ENCODE measurements at regions not wholly inside any gene's neighbourhood (a gene's known extent, or its start where the extent isn't known, plus 50 kb on each side); places are given as distances from the start of the nearest gene placed in this dataset.

DNA sequence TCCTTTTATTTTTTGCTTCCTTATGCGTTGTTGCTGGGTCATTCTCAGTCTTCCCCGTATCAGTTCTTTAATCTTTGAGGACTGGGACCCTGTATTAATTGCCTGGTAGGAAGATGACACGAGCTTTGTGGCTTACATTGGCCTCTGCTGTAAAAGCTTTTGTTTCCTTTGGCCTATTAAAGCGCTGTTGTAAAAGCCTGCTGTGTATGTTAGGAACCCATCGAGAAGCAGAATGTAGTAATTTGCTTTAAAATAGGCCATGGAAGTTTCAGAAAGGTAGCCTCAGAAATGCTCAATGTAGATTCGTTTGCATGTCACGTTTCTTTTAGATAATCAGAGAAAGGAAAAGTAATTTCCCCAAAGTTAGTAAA is 257.5 kb upstream of the STARD13 start:
- TF ChIP-seq, protein P1, sequence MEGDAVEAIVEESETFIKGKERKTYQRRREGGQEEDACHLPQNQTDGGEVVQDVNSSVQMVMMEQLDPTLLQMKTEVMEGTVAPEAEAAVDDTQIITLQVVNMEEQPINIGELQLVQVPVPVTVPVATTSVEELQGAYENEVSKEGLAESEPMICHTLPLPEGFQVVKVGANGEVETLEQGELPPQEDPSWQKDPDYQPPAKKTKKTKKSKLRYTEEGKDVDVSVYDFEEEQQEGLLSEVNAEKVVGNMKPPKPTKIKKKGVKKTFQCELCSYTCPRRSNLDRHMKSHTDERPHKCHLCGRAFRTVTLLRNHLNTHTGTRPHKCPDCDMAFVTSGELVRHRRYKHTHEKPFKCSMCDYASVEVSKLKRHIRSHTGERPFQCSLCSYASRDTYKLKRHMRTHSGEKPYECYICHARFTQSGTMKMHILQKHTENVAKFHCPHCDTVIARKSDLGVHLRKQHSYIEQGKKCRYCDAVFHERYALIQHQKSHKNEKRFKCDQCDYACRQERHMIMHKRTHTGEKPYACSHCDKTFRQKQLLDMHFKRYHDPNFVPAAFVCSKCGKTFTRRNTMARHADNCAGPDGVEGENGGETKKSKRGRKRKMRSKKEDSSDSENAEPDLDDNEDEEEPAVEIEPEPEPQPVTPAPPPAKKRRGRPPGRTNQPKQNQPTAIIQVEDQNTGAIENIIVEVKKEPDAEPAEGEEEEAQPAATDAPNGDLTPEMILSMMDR (IDR thresholded peaks at IDR 0.05): no peak
- intact Hi-C loops (cut with DNase I): no loop called here
- H3K27me3 ChIP-seq (ENCODE audit: low read depth): no peaks in the 10 kb centered on the region
- H3K4me3 ChIP-seq: peak overlapping the region; percentile 53
- no peak for DNase-seq
- H3K9me3 ChIP-seq: no peaks in the 10 kb centered on the region
- peaks cover 40% of the 10 kb centered on the region for H3K4me1 ChIP-seq
- no peaks in the 10 kb centered on the region for H3K36me3 ChIP-seq
- peak overlapping the region; percentile 97 for H3K27ac ChIP-seq
- ATAC-seq: peak in 1 of 2 donors; percentile 3

DNA sequence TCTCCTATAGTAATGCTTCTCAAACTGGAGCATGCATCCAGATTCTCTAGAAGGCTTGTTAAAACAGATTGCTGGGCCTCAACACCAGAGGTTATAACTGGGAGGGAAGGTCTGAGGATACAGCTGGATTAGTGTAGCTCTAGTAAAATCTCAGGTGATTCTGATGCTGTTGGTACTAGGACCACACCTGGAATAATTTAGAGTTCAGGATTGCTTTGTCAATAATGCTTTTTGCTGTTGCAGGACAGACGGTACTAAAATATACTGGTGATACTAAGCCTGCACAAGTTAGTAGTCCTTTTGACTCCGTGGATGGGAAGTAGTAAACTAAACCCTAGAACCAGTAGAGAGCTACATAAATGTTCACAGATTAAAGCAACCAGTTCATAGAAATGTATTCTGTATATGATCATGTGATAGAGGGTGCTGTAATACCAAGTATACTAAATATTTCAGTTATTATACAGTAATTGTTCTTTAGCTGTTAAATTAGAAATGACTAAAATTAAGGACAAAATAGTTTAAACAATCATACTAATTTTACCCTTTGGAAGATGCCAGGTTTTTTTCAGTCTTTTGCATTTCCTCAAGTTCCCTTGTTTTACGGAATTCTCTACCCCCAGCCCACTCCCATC is 258.2 kb upstream of the STARD13 start:
- H3K9me3 ChIP-seq: no peaks in the 10 kb centered on the region
- H3K36me3 ChIP-seq: no peaks in the 10 kb centered on the region
- intact Hi-C loops (cut with DNase I): no loop called here
- peaks cover 40% of the 10 kb centered on the region for H3K4me1 ChIP-seq
- H3K4me3 ChIP-seq: peak overlapping the region; percentile 53
- TF ChIP-seq, protein P1 (IDR thresholded peaks at IDR 0.05): no peak
- DNase-seq (no peak), ATAC-seq (no peak)
- H3K27me3 ChIP-seq (ENCODE audit: low read depth): no peaks in the 10 kb centered on the region
- H3K27ac ChIP-seq: peak overlapping the region; percentile 97

DNA sequence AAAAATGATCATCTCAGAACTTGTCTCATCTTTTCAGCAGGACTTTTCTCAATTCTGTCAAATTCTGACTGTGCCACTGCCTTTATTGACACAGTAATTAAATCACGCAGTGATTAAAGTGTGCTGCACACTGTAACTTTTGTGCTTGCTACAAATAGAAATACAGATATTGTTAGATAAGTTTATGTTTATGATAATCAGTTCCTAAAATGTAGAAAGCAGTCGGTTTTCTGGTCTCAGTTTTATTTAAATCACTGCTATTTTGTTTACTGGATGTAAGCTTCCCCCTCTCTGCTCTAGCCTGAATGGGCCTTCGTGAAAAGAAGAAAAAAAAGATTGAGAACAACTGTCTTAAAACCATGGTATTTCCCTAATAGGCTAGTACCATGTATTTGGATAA is 258.8 kb upstream of the STARD13 start:
- intact Hi-C loops (cut with DNase I): no loop called here
- Histone ChIP-seq H3K27ac (peak overlapping the region; percentile 97), H3K4me3 (no peak overlapping the region), H3K4me1 (peaks cover 40% of the 10 kb centered on the region), H3K36me3 (no peaks in the 10 kb centered on the region), H3K27me3 (ENCODE audit: low read depth) (no peaks in the 10 kb centered on the region), H3K9me3 (no peaks in the 10 kb centered on the region)
- no peak for DNase-seq
- no peak for ATAC-seq
- TF ChIP-seq, protein P1 (IDR thresholded peaks at IDR 0.05): no peak

DNA sequence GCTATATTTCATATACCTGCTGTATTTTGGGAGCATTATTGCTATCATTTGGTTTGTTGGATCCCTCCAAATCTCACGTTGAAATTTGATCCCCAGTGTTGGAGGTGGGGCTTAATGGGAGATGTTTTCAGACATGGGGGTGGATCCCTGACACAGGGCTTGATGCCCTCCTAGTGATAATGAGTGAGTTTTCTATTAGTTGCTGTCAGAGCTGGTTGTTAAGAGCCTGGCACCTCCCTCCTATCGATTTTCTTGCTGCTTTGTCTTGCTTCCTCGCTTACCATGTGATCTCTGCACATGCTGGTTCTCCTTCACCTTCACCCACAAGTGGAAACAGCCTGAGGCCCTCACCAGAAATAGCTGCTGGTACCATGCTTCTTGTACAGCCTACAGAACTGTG is 259.9 kb upstream of the STARD13 start:
- no peaks in the 10 kb centered on the region for H3K27me3 ChIP-seq (ENCODE audit: low read depth)
- DNase-seq (no peak), ATAC-seq (no peak)
- no peaks in the 10 kb centered on the region for H3K36me3 ChIP-seq
- TF ChIP-seq, protein P1 (IDR thresholded peaks at IDR 0.05): no peak
- H3K4me1 ChIP-seq: peaks cover 35% of the 10 kb centered on the region
- H3K27ac ChIP-seq: peak overlapping the region; percentile 5
- intact Hi-C loops (cut with DNase I): no loop called here
- H3K9me3 ChIP-seq: no peaks in the 10 kb centered on the region
- H3K4me3 ChIP-seq: no peak overlapping the region

DNA sequence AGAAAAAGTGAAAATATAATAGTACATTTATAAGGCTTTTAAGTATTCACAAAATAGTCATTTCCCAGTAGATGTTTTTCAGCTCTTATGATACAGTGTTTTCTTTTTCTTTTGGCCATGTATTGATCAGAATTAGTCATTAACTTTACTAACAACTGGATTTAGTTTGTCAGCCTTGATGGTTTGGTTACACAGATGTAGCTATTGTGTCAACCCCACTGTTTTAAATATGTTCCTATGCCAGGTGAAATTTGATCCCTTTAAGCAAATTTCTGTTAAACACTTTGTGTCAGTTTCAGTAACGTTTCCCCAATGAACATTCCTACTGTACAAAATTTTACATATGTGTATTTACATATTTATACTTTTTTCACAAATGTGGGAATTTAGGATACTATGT is 261.5 kb upstream of the STARD13 start:
- Histone ChIP-seq H3K4me1 (peaks cover 20% of the 10 kb centered on the region), H3K9me3 (no peaks in the 10 kb centered on the region), H3K36me3 (no peaks in the 10 kb centered on the region), H3K27me3 (ENCODE audit: low read depth) (no peaks in the 10 kb centered on the region), H3K27ac (no peak overlapping the region), H3K4me3 (no peak overlapping the region)
- TF ChIP-seq, protein P1 (IDR thresholded peaks at IDR 0.05): no peak
- intact Hi-C loops (cut with DNase I): no loop called here
- ATAC-seq (no peak), DNase-seq (no peak)

All from lower lobe of right lung (tissue), 2 donors.